Breast epithelium (tissue), 3 donors: ENCODE measurements at regions not wholly inside any gene's neighbourhood (a gene's known extent, or its start where the extent isn't known, plus 50 kb on each side); places are given as distances from the start of the nearest gene placed in this dataset.

Source experiments
- POLR2A ChIP-seq: fragments of 450-650 bp; IDR thresholded peaks from one replicate; pipeline ENCODE4 v1.6.1; 2016; ENCODE audit warnings: antibody characterized with exemption, mild to moderate bottlenecking, moderate library complexity
- POLR2AphosphoS5 ChIP-seq, 3 donors: sonication (generic); formaldehyde crosslinking; IDR thresholded peaks; one replicate each; pipeline ENCODE4 v1.6.1; 2017; ENCODE audit warnings: antibody characterized with exemption in 3 of 3
- TF ChIP-seq, protein P1 (sequence below), 3 donors: fragments of 450-650 bp; IDR thresholded peaks; one replicate each; pipeline ENCODE4 v1.5.1; 2016 to 2017; ENCODE audit warnings: antibody characterized with exemption in 3 of 3, mild to moderate bottlenecking in 3 of 3, moderate library complexity in 3 of 3

DNA sequence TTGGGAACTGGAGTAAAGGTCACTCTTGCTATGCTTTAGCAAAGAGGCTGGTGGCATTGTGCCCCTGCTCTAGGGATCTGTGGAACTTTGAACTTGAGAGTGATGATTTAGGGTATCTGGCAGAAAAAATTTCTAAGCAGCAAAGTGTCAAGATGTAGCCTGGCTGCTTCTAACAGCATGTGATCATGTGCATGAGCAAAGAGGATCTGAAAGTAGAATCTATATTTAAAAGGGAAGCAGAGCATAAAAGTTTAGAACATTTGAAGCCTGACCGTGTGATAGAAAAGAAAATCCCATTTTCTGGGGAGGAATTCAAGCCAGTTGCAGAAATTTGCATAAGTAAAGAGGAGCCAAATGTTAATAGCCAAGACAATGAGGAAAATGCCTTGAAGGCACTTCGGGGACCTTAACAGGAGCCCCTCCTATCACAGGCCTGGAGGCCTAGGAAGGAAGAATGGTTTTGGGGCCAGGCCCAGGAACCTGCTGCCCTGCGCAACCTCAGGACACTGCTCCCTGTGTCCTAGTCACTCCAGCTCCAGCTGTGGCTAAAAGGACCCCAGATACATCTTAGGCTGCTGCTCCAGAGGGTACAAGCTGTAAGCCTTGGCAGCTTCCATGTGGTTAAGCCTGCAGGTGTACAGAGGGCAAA is 212.2 kb upstream of the LINGO1 start:
- no peak for TF ChIP-seq POLR2AphosphoS5 (IDR thresholded peaks at IDR 0.05)
- no peak for TF ChIP-seq POLR2A
- TF ChIP-seq, protein P1, sequence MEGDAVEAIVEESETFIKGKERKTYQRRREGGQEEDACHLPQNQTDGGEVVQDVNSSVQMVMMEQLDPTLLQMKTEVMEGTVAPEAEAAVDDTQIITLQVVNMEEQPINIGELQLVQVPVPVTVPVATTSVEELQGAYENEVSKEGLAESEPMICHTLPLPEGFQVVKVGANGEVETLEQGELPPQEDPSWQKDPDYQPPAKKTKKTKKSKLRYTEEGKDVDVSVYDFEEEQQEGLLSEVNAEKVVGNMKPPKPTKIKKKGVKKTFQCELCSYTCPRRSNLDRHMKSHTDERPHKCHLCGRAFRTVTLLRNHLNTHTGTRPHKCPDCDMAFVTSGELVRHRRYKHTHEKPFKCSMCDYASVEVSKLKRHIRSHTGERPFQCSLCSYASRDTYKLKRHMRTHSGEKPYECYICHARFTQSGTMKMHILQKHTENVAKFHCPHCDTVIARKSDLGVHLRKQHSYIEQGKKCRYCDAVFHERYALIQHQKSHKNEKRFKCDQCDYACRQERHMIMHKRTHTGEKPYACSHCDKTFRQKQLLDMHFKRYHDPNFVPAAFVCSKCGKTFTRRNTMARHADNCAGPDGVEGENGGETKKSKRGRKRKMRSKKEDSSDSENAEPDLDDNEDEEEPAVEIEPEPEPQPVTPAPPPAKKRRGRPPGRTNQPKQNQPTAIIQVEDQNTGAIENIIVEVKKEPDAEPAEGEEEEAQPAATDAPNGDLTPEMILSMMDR (IDR thresholded peaks at IDR 0.05) = no peak
